ENCODE measurements at regions not wholly inside any gene's neighbourhood (a gene's known extent, or its start where the extent isn't known, plus 50 kb on each side); places are given as distances from the start of the nearest gene placed in this dataset.

DNA sequence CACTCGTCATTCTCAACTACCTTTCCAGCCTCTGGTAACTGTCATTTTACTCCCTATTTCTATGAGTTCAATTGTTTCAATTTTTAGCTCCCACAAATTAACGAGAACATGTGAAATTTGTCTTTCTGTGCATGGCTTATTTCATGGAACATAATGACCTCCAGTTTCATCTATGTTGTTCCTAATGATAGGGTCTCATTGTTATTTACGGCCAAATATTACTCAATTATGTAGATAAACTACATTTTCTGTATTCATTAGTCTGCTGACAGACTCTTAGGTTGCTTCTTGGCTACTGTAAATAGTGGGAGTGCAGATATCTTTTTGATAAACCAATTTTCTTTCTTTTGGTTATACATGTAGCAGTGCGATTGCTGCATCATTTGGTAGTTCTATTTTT is 374.9 kb upstream of the ROBO1 start:
- TF ChIP-seq, protein P1, sequence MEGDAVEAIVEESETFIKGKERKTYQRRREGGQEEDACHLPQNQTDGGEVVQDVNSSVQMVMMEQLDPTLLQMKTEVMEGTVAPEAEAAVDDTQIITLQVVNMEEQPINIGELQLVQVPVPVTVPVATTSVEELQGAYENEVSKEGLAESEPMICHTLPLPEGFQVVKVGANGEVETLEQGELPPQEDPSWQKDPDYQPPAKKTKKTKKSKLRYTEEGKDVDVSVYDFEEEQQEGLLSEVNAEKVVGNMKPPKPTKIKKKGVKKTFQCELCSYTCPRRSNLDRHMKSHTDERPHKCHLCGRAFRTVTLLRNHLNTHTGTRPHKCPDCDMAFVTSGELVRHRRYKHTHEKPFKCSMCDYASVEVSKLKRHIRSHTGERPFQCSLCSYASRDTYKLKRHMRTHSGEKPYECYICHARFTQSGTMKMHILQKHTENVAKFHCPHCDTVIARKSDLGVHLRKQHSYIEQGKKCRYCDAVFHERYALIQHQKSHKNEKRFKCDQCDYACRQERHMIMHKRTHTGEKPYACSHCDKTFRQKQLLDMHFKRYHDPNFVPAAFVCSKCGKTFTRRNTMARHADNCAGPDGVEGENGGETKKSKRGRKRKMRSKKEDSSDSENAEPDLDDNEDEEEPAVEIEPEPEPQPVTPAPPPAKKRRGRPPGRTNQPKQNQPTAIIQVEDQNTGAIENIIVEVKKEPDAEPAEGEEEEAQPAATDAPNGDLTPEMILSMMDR (IDR thresholded peaks at IDR 0.05) = no peak
- TF ChIP-seq POLR2A (IDR thresholded peaks at IDR 0.05) = no peak

Measured in heart left ventricle (tissue), 13 donors.